ENCODE measurements at regions not wholly inside any gene's neighbourhood (a gene's known extent, or its start where the extent isn't known, plus 50 kb on each side); places are given as distances from the start of the nearest gene placed in this dataset.

DNA sequence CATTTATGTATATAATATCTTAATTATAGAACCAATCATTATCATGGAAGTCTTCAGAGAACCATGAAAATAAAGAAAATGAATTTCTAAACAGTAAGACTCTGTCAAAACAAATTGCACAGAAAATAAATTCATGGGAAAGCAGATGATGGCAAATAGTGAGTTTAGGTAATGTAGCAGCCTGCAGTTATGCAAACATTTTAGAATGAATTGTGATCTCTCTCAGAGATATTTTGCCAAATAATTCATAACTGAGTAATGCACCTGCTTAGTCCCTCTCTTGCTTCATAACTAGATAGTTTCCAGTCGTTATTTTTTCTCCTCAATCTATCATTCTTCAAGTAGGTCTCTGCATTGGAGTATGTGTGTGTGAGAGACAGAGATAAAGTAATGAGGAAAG is 492.7 kb upstream of the THBS1 start:
- TF ChIP-seq, protein P1, sequence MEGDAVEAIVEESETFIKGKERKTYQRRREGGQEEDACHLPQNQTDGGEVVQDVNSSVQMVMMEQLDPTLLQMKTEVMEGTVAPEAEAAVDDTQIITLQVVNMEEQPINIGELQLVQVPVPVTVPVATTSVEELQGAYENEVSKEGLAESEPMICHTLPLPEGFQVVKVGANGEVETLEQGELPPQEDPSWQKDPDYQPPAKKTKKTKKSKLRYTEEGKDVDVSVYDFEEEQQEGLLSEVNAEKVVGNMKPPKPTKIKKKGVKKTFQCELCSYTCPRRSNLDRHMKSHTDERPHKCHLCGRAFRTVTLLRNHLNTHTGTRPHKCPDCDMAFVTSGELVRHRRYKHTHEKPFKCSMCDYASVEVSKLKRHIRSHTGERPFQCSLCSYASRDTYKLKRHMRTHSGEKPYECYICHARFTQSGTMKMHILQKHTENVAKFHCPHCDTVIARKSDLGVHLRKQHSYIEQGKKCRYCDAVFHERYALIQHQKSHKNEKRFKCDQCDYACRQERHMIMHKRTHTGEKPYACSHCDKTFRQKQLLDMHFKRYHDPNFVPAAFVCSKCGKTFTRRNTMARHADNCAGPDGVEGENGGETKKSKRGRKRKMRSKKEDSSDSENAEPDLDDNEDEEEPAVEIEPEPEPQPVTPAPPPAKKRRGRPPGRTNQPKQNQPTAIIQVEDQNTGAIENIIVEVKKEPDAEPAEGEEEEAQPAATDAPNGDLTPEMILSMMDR (IDR thresholded peaks at IDR 0.05), result no peak
- TF ChIP-seq POLR2A (IDR thresholded peaks at IDR 0.05), result no peak

All from esophagus squamous epithelium (tissue), 4 donors.